Stimulated activated effector memory CD8-positive, alpha-beta T cell treated with anti-CD3 and anti-CD28 coated beads, Interleukin-12 subunit alpha, Interleukin-12 subunit beta, amount 100 ng/mL, for 72 hours (primary cell): ENCODE measurements at regions not wholly inside any gene's neighbourhood (a gene's known extent, or its start where the extent isn't known, plus 50 kb on each side); places are given as distances from the start of the nearest gene placed in this dataset.
A peak's percentile ranks its signal among the peaks of the same experiment; 100 is the strongest.
"Not testable (repeated sequence)": the region's sequence is repeated elsewhere in the genome, so short reads cannot be mapped to it uniquely, and the experiment has no call there.

ENCODE experiments used
- ATAC-seq: fragments of 150-1000 bp; cut with Tn5 transposase; 2 replicates; pipeline ENCODE4 v1.10.0; 2021
- DNase-seq, 2 donors: peaks; one replicate each; pipeline ENCODE4 v3.0.0; 2021 to 2022; ENCODE audit warnings: low spot score in 2 of 2
- H3K27ac Mint-ChIP-seq: one replicate; pipeline ENCODE4 v1.8.0; 2022; ENCODE audit warnings: mild to moderate bottlenecking, mixed read lengths
- H3K36me3 Mint-ChIP-seq: one replicate; pipeline ENCODE4 v1.8.0; 2022; ENCODE audit warnings: mild to moderate bottlenecking, mixed read lengths
- H3K4me1 Mint-ChIP-seq: one replicate; pipeline ENCODE4 v1.8.0; 2022; ENCODE audit warnings: mixed read lengths
- H3K4me3 Mint-ChIP-seq: one replicate; pipeline ENCODE4 v1.8.0; 2022; ENCODE audit warnings: mild to moderate bottlenecking, mixed read lengths
- H3K9me3 Mint-ChIP-seq: one replicate; pipeline ENCODE4 v1.8.0; 2022; ENCODE audit warnings: mixed read lengths

GRCh38 chr2:121055088-121055487, 229.9 kb downstream of the TFCP2L1 start:
- H3K27ac Mint-ChIP-seq, result no peak overlapping the region

GRCh38 chr2:121055501-121055900, 229.5 kb downstream of the TFCP2L1 start:
- Mint-ChIP-seq H3K9me3 (no peaks in the 10 kb centered on the region), H3K36me3 (no peaks in the 10 kb centered on the region), H3K27ac (no peak overlapping the region), H3K4me3 (no peak overlapping the region), H3K4me1 (no peaks in the 10 kb centered on the region)
- DNase-seq, result no peak
- peak; percentile 12 for ATAC-seq

More at GRCh38 chr2:121055088-121055487, 229.9 kb downstream of the TFCP2L1 start:
- Mint-ChIP-seq H3K9me3 (no peaks in the 10 kb centered on the region), H3K36me3 (no peaks in the 10 kb centered on the region), H3K4me3 (no peak overlapping the region), H3K4me1 (no peaks in the 10 kb centered on the region)
- ATAC-seq, result no peak
- no peak for DNase-seq

- no peaks in the 10 kb centered on the region for H3K9me3 Mint-ChIP-seq
Measured at GRCh38 chr2:121058852-121059558, 226.0 kb downstream of the TFCP2L1 start.

GRCh38 chr2:121059651-121060649, 225.1 kb downstream of the TFCP2L1 start:
- Mint-ChIP-seq H3K4me1 (no peaks in the 10 kb centered on the region), H3K27ac (no peak overlapping the region)
- ATAC-seq, result no peak

More at GRCh38 chr2:121058852-121059558, 226.0 kb downstream of the TFCP2L1 start:
- no peak for DNase-seq
- H3K27ac Mint-ChIP-seq, result no peak overlapping the region
- no peak overlapping the region for H3K4me3 Mint-ChIP-seq
- ATAC-seq, result no peak
- no peaks in the 10 kb centered on the region for H3K36me3 Mint-ChIP-seq
- H3K4me1 Mint-ChIP-seq, result no peaks in the 10 kb centered on the region

GRCh38 chr2:121061633-121062032, 223.4 kb downstream of the TFCP2L1 start:
- Mint-ChIP-seq H3K9me3 (no peaks in the 10 kb centered on the region), H3K4me1 (peaks cover under 1% of the 10 kb centered on the region), H3K27ac (no peak overlapping the region), H3K36me3 (no peaks in the 10 kb centered on the region), H3K4me3 (no peak overlapping the region)
- DNase-seq, result no peak
- ATAC-seq, result no peak

More at GRCh38 chr2:121059651-121060649, 225.1 kb downstream of the TFCP2L1 start:
- no peaks in the 10 kb centered on the region for H3K9me3 Mint-ChIP-seq
- no peak for DNase-seq
- H3K4me3 Mint-ChIP-seq, result no peak overlapping the region
- no peaks in the 10 kb centered on the region for H3K36me3 Mint-ChIP-seq

GRCh38 chr2:121063471-121063870, 221.5 kb downstream of the TFCP2L1 start:
- H3K9me3 Mint-ChIP-seq, result no peaks in the 10 kb centered on the region
- DNase-seq (no peak), ATAC-seq (no peak)
- peaks cover 6% of the 10 kb centered on the region for H3K4me1 Mint-ChIP-seq
- H3K27ac Mint-ChIP-seq, result no peak overlapping the region
- no peak overlapping the region for H3K4me3 Mint-ChIP-seq
- no peaks in the 10 kb centered on the region for H3K36me3 Mint-ChIP-seq

GRCh38 chr2:121064186-121064585, 220.8 kb downstream of the TFCP2L1 start:
- DNase-seq, result no peak
- no peak for ATAC-seq
- Mint-ChIP-seq H3K36me3 (no peaks in the 10 kb centered on the region), H3K27ac (no peak overlapping the region), H3K4me1 (peaks cover 6% of the 10 kb centered on the region), H3K4me3 (no peak overlapping the region), H3K9me3 (no peaks in the 10 kb centered on the region)

- Mint-ChIP-seq H3K36me3 (no peaks in the 10 kb centered on the region), H3K4me1 (peaks cover 6% of the 10 kb centered on the region), H3K4me3 (no peak overlapping the region), H3K27ac (no peak overlapping the region), H3K9me3 (no peaks in the 10 kb centered on the region)
- no peak for DNase-seq
- ATAC-seq, result no peak
Measured at GRCh38 chr2:121065239-121065638, 219.8 kb downstream of the TFCP2L1 start.

- DNase-seq, result no peak
- H3K4me3 Mint-ChIP-seq, result no peak overlapping the region
- H3K36me3 Mint-ChIP-seq, result no peaks in the 10 kb centered on the region
- ATAC-seq, result no peak
- peaks cover 6% of the 10 kb centered on the region for H3K4me1 Mint-ChIP-seq
- H3K27ac Mint-ChIP-seq, result no peak overlapping the region
- no peaks in the 10 kb centered on the region for H3K9me3 Mint-ChIP-seq
Measured at GRCh38 chr2:121066526-121066925, 218.5 kb downstream of the TFCP2L1 start.

GRCh38 chr2:121068851-121069250, 216.2 kb downstream of the TFCP2L1 start:
- Mint-ChIP-seq H3K27ac (no peak overlapping the region), H3K9me3 (no peaks in the 10 kb centered on the region), H3K4me1 (peaks cover 6% of the 10 kb centered on the region), H3K36me3 (no peaks in the 10 kb centered on the region), H3K4me3 (no peak overlapping the region)
- no peak for ATAC-seq
- DNase-seq, result no peak

GRCh38 chr2:121069434-121069969, 215.5 kb downstream of the TFCP2L1 start:
- ATAC-seq, result no peak
- Mint-ChIP-seq H3K27ac (no peak overlapping the region), H3K4me1 (peaks cover 6% of the 10 kb centered on the region), H3K36me3 (no peaks in the 10 kb centered on the region), H3K9me3 (no peaks in the 10 kb centered on the region), H3K4me3 (no peak overlapping the region)
- DNase-seq, result no peak

- H3K9me3 Mint-ChIP-seq, DNase-seq, H3K4me1 Mint-ChIP-seq, H3K27ac Mint-ChIP-seq, ATAC-seq, H3K36me3 Mint-ChIP-seq, H3K4me3 Mint-ChIP-seq: not testable (repeated sequence)
Measured at GRCh38 chr2:121070061-121070460, 214.9 kb downstream of the TFCP2L1 start.

GRCh38 chr2:121071034-121071504, 213.9 kb downstream of the TFCP2L1 start:
- DNase-seq (peak; percentile 31 to 75), ATAC-seq (no peak)
- H3K4me1 Mint-ChIP-seq, result peaks cover 14% of the 10 kb centered on the region
- peaks cover 4% of the 10 kb centered on the region for H3K36me3 Mint-ChIP-seq
- H3K27ac Mint-ChIP-seq, result no peak overlapping the region
- no peak overlapping the region for H3K4me3 Mint-ChIP-seq
- H3K9me3 Mint-ChIP-seq, result no peaks in the 10 kb centered on the region

GRCh38 chr2:121072784-121073183, 212.2 kb downstream of the TFCP2L1 start:
- H3K4me1 Mint-ChIP-seq, result peaks cover 10% of the 10 kb centered on the region
- DNase-seq, result no peak
- no peaks in the 10 kb centered on the region for H3K9me3 Mint-ChIP-seq
- H3K27ac Mint-ChIP-seq, result no peak overlapping the region
- no peak overlapping the region for H3K4me3 Mint-ChIP-seq
- no peak for ATAC-seq
- H3K36me3 Mint-ChIP-seq, result peaks cover 7% of the 10 kb centered on the region
